Keratinocyte (primary cell): ENCODE measurements at regions not wholly inside any gene's neighbourhood (a gene's known extent, or its start where the extent isn't known, plus 50 kb on each side); places are given as distances from the start of the nearest gene placed in this dataset.

Experiments
- DNase-seq: peaks from one replicate; pipeline ENCODE4 v3.0.0-alpha.2; 2011; ENCODE audit warnings: low read depth, missing footprints, low spot score
- FAIRE-seq: peaks from 2 replicates; lab custom pipeline; 2011; peaks lifted over from hg19 to GRCh38; lab: Jason Lieb, UNC
- H2AFZ ChIP-seq: 2 replicates; pipeline ENCODE4 v1.6.0; 2012; ENCODE audit warnings: low read length, control low read depth, inconsistent platforms; ENCODE audit not compliant: control insufficient read depth
- H3K27ac ChIP-seq: 2 replicates; pipeline ENCODE4 v1.5.1; 2011; ENCODE audit warnings: low read length; ENCODE audit not compliant: control insufficient read depth, insufficient read depth
- H3K27me3 ChIP-seq: 3 replicates; pipeline ENCODE4 v1.6.0; 2011; ENCODE audit warnings: low read length; ENCODE audit not compliant: control insufficient read depth, insufficient read depth; ENCODE audit errors: extremely low read depth
- H3K36me3 ChIP-seq, 2 experiments: 2 replicates in 1 of 2; 3 replicates in 1 of 2; pipeline ENCODE4 v1.5.1; 2011; ENCODE audit warnings: low read length in 2 of 2, mild to moderate bottlenecking in 1 of 2; ENCODE audit not compliant: control insufficient read depth in 2 of 2, insufficient read depth in 2 of 2; ENCODE audit errors: extremely low read depth in 1 of 2
- H3K4me1 ChIP-seq: 3 replicates; pipeline ENCODE4 v1.5.1; 2011; ENCODE audit warnings: low read length; ENCODE audit not compliant: control insufficient read depth, insufficient read depth; ENCODE audit errors: extremely low read depth
- H3K4me2 ChIP-seq: 3 replicates; pipeline ENCODE4 v1.6.0; 2011; ENCODE audit warnings: low read depth, low read length; ENCODE audit not compliant: control insufficient read depth, insufficient read depth; ENCODE audit errors: extremely low read depth
- H3K4me3 ChIP-seq, 3 experiments: fragments of 200-600 bp in 1 of 3; sonication (generic) in 1 of 3; 2 replicates in 2 of 3; 3 replicates in 1 of 3; pipeline ENCODE4 v1.5.1; 2011 to 2016; ENCODE audit warnings: low read length in 3 of 3, mild to moderate bottlenecking in 3 of 3, control low read depth in 2 of 3, inconsistent platforms in 1 of 3, low read depth in 1 of 3, mixed read lengths in 1 of 3, mixed run types in 1 of 3, moderate library complexity in 1 of 3; ENCODE audit not compliant: control insufficient read depth in 2 of 3, insufficient read depth in 2 of 3; ENCODE audit errors: extremely low read depth in 1 of 3
- H3K79me2 ChIP-seq: 2 replicates; pipeline ENCODE4 v1.6.0; 2012; ENCODE audit warnings: low read length; ENCODE audit not compliant: control insufficient read depth, insufficient read depth
- H3K9ac ChIP-seq: 3 replicates; pipeline ENCODE4 v1.6.0; 2011; ENCODE audit warnings: low read length; ENCODE audit not compliant: control insufficient read depth, insufficient read depth; ENCODE audit errors: extremely low read depth
- H3K9me1 ChIP-seq: 3 replicates; pipeline ENCODE4 v1.6.0; 2011; ENCODE audit warnings: low read length; ENCODE audit not compliant: control insufficient read depth, insufficient read depth; ENCODE audit errors: extremely low read depth
- H3K9me3 ChIP-seq: 2 replicates; pipeline ENCODE4 v1.5.1; 2012; ENCODE audit warnings: low read depth, low read length; ENCODE audit not compliant: control insufficient read depth
- H4K20me1 ChIP-seq: 3 replicates; pipeline ENCODE4 v1.6.0; 2011; ENCODE audit warnings: low read length; ENCODE audit not compliant: control insufficient read depth, insufficient read depth; ENCODE audit errors: extremely low read depth
- EZH2 ChIP-seq: IDR thresholded peaks from one replicate; pipeline ENCODE4 v1.6.1; 2012; ENCODE audit warnings: inconsistent platforms, mild to moderate bottlenecking, low read length, moderate library complexity
- dilution Hi-C: fragments of 300-500 bp; cut with MboI; formaldehyde crosslinking; loops from one replicate; pipeline ENCODE4 v1.7.0; 2020; ENCODE audit warnings: low sequenced_read_pairs; ENCODE audit not compliant: extremely low pct_ligation_motif_present
- TF ChIP-seq, protein P1 (sequence below), 3 experiments: IDR thresholded peaks in 1 of 3; conservative IDR thresholded peaks in 1 of 3; optimal IDR thresholded peaks in 1 of 3; 2 replicates in 2 of 3; 3 replicates in 1 of 3; pipeline versions ENCODE3 to v1.5.1; 2011; ENCODE audit warnings: low read length in 3 of 3, mild to moderate bottlenecking in 3 of 3, moderate library complexity in 2 of 3, control low read depth in 1 of 3, inconsistent platforms in 1 of 3; ENCODE audit not compliant: insufficient read depth in 2 of 3; ENCODE audit errors: extremely low read depth in 1 of 3

DNA sequence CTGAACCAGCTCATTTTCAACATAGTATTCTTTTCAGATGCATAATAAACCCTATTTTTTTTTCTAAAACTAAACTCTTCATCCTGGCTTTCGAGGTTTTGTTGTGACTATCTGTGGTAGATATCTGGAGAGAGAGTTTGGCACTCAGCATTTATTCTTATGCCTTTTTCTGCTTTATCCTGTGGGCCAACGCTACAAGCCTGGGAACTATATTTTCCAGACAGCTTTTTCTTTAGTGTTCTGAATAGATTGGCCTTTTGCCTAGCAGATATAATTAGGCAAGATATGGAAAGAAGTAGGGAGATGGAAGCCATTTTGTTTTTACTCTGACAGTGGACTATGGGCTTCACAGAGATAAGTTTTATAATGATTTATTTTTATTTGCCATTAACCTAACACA lies 486.7 kb downstream of the TMEM232 start:
- no peaks in the 10 kb centered on the region for H3K27me3 ChIP-seq
- H3K79me2 ChIP-seq = no peaks in the 10 kb centered on the region
- H3K4me1 ChIP-seq = no peaks in the 10 kb centered on the region
- DNase-seq (no peak), FAIRE-seq (no peak)
- H3K9ac ChIP-seq = no peak overlapping the region
- dilution Hi-C loops = no loop called here
- H3K9me3 ChIP-seq = no peaks in the 10 kb centered on the region
- no peaks in the 10 kb centered on the region for H4K20me1 ChIP-seq
- no peaks in the 10 kb centered on the region for H3K9me1 ChIP-seq
- no peak overlapping the region for H2AFZ ChIP-seq
- H3K4me2 ChIP-seq = no peak overlapping the region
- no peak overlapping the region for H3K4me3 ChIP-seq
- no peak overlapping the region for H3K27ac ChIP-seq
- no peaks in the 10 kb centered on the region for H3K36me3 ChIP-seq
- TF ChIP-seq, protein P1, sequence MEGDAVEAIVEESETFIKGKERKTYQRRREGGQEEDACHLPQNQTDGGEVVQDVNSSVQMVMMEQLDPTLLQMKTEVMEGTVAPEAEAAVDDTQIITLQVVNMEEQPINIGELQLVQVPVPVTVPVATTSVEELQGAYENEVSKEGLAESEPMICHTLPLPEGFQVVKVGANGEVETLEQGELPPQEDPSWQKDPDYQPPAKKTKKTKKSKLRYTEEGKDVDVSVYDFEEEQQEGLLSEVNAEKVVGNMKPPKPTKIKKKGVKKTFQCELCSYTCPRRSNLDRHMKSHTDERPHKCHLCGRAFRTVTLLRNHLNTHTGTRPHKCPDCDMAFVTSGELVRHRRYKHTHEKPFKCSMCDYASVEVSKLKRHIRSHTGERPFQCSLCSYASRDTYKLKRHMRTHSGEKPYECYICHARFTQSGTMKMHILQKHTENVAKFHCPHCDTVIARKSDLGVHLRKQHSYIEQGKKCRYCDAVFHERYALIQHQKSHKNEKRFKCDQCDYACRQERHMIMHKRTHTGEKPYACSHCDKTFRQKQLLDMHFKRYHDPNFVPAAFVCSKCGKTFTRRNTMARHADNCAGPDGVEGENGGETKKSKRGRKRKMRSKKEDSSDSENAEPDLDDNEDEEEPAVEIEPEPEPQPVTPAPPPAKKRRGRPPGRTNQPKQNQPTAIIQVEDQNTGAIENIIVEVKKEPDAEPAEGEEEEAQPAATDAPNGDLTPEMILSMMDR (optimal IDR thresholded peaks at IDR 0.05 in 1 of 3, IDR thresholded peaks at IDR 0.05 in 1 of 3, conservative IDR thresholded peaks at IDR 0.05 in 1 of 3; ENCODE audit: extremely low read depth in 1 of 3, insufficient read depth in 2 of 3, low read length in 3 of 3) = no peak
- no peak for TF ChIP-seq EZH2

DNA sequence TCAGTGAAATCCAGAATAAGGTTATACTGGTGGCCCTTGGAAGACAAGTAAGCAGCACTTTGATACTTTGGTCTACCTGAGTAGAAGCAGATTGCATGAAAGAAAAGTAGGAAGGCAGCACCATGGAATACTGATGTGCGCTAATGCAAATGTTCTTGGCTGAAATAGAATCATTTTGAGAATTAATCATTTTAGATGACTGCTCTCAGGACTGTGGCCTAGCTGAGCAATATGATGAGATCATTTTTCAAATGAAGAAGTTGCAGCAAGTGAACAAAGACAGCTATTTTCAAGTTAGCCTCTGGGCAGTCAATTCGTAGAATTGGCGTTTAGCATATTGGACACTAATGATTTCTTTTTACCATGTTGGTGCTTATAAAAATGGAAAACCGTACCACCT lies 483.5 kb downstream of the TMEM232 start:
- no peak for FAIRE-seq
- TF ChIP-seq EZH2 = no peak
- TF ChIP-seq, protein P1 (optimal IDR thresholded peaks at IDR 0.05 in 1 of 3, IDR thresholded peaks at IDR 0.05 in 1 of 3, conservative IDR thresholded peaks at IDR 0.05 in 1 of 3; ENCODE audit: extremely low read depth in 1 of 3, insufficient read depth in 2 of 3, low read length in 3 of 3) = no peak
- H3K4me2 ChIP-seq = no peak overlapping the region

More for the DNA sequence above, 483.5 kb downstream of the TMEM232 start:
- DNase-seq = no peak
- H3K9ac ChIP-seq = no peak overlapping the region
- H3K36me3 ChIP-seq = no peaks in the 10 kb centered on the region
- H3K27ac ChIP-seq = no peak overlapping the region
- H3K4me3 ChIP-seq = no peak overlapping the region
- H3K9me1 ChIP-seq = no peaks in the 10 kb centered on the region
- no peaks in the 10 kb centered on the region for H3K4me1 ChIP-seq
- no peaks in the 10 kb centered on the region for H3K9me3 ChIP-seq
- H3K79me2 ChIP-seq = no peaks in the 10 kb centered on the region
- no peaks in the 10 kb centered on the region for H4K20me1 ChIP-seq
- H2AFZ ChIP-seq = no peak overlapping the region
- H3K27me3 ChIP-seq = no peaks in the 10 kb centered on the region
- dilution Hi-C loops = no loop called here
